GM23338 (cell line): ENCODE measurements at regions not wholly inside any gene's neighbourhood (a gene's known extent, or its start where the extent isn't known, plus 50 kb on each side); places are given as distances from the start of the nearest gene placed in this dataset.

Experiments
- ATAC-seq: fragments of 200-7000 bp; cut with Tn5 transposase; 3 replicates; pipeline ENCODE4 v1.9.1; 2020
- DNase-seq: peaks from one replicate; pipeline ENCODE4 v3.0.0-alpha.2; 2015; ENCODE audit warnings: low spot score
- H2AFZ ChIP-seq: fragments of 200-600 bp; sonication (generic); 2 replicates; pipeline ENCODE4 v1.8.0; 2016; ENCODE audit warnings: antibody characterized with exemption, mild to moderate bottlenecking, moderate library complexity
- H3F3A ChIP-seq: fragments of 200-600 bp; sonication (generic); replicated peaks from 2 replicates; pipeline ENCODE4 v1.8.0; 2017; ENCODE audit warnings: antibody characterized with exemption, mixed run types, low read depth
- H3K27ac ChIP-seq: fragments of 200-600 bp; sonication (generic); 2 replicates; pipeline ENCODE4 v1.6.1; 2016; ENCODE audit warnings: low read depth
- H3K27me3 ChIP-seq: fragments of 200-600 bp; sonication (generic); 2 replicates; pipeline ENCODE4 v1.8.0; 2016; ENCODE audit warnings: mild to moderate bottlenecking, mixed run types, moderate library complexity; ENCODE audit not compliant: insufficient read depth
- H3K36me3 ChIP-seq: fragments of 200-600 bp; sonication (generic); 2 replicates; pipeline ENCODE4 v1.8.0; 2016; ENCODE audit warnings: mild to moderate bottlenecking; ENCODE audit not compliant: insufficient read depth
- H3K4me1 ChIP-seq: fragments of 200-600 bp; sonication (generic); 2 replicates; pipeline ENCODE4 v1.8.0; 2016; ENCODE audit warnings: mild to moderate bottlenecking, moderate library complexity; ENCODE audit not compliant: insufficient read depth
- H3K4me2 ChIP-seq: fragments of 200-600 bp; sonication (generic); 2 replicates; pipeline ENCODE4 v1.7.1; 2017; ENCODE audit warnings: mixed run types
- H3K4me3 ChIP-seq: fragments of 200-600 bp; sonication (generic); 2 replicates; pipeline ENCODE4 v1.6.1; 2016; ENCODE audit warnings: mixed run types
- H3K79me2 ChIP-seq: fragments of 200-600 bp; sonication (generic); replicated peaks from 2 replicates; pipeline ENCODE4 v1.8.0; 2017; ENCODE audit warnings: mild to moderate bottlenecking; ENCODE audit not compliant: insufficient read depth
- H3K9me2 ChIP-seq: fragments of 200-600 bp; sonication (generic); 2 replicates; pipeline ENCODE4 v1.8.0; 2017; ENCODE audit not compliant: insufficient read depth
- H4K20me1 ChIP-seq: fragments of 200-600 bp; sonication (generic); replicated peaks from 2 replicates; pipeline ENCODE4 v1.8.0; 2017; ENCODE audit warnings: mild to moderate bottlenecking; ENCODE audit not compliant: insufficient read depth
- H3K27ac Mint-ChIP-seq: 2 replicates; pipeline ENCODE4 v1.8.0; 2020; ENCODE audit warnings: inconsistent platforms, mild to moderate bottlenecking, moderate library complexity, mixed read lengths
- H3K27me3 Mint-ChIP-seq: 3 replicates; pipeline ENCODE4 v1.8.0; 2022; ENCODE audit warnings: low read depth, mild to moderate bottlenecking, moderate library complexity, mixed read lengths, inconsistent platforms; ENCODE audit not compliant: insufficient read depth, poor library complexity
- H3K36me3 Mint-ChIP-seq: 3 replicates; pipeline ENCODE4 v1.8.0; 2021; ENCODE audit warnings: low read depth, mild to moderate bottlenecking, inconsistent platforms, moderate library complexity, mixed read lengths
- H3K4me1 Mint-ChIP-seq: 3 replicates; pipeline ENCODE4 v1.8.0; 2020; ENCODE audit warnings: mild to moderate bottlenecking, inconsistent platforms, mixed read lengths
- H3K4me3 Mint-ChIP-seq: 3 replicates; pipeline ENCODE4 v1.8.0; 2021; ENCODE audit warnings: moderate library complexity, mild to moderate bottlenecking, inconsistent platforms, mixed read lengths
- H3K9me3 Mint-ChIP-seq: 3 replicates; pipeline ENCODE4 v1.8.0; 2020; ENCODE audit warnings: moderate library complexity, mild to moderate bottlenecking, inconsistent platforms, mixed read lengths
- CREB1 ChIP-seq: fragments of 250-450 bp; sonication (Bioruptor Pico); IDR thresholded peaks from 2 replicates; pipeline ENCODE4 v1.5.0; 2020; ENCODE audit warnings: low read depth, mild to moderate bottlenecking, moderate library complexity
- ETS1 ChIP-seq: IDR thresholded peaks from 2 replicates; pipeline ENCODE4 v1.6.1; 2016; ENCODE audit warnings: antibody characterized with exemption
- EZH2 ChIP-seq: fragments of 200-600 bp; sonication (generic); IDR thresholded peaks from one replicate; pipeline ENCODE4 v1.8.0; 2017; ENCODE audit warnings: antibody characterized with exemption, mild to moderate bottlenecking, low read depth; ENCODE audit not compliant: unreplicated experiment
- EZH2phosphoT487 ChIP-seq: fragments of 200-600 bp; sonication (generic); IDR thresholded peaks from one replicate; pipeline ENCODE4 v1.8.1; 2018; ENCODE audit warnings: antibody characterized with exemption; ENCODE audit not compliant: unreplicated experiment
- JUNB ChIP-seq: IDR thresholded peaks from one replicate; pipeline ENCODE4 v1.6.1; 2016; ENCODE audit warnings: antibody characterized with exemption; ENCODE audit not compliant: unreplicated experiment
- NANOG ChIP-seq: IDR thresholded peaks from 2 replicates; pipeline ENCODE4 v1.6.1; 2016; ENCODE audit warnings: antibody characterized with exemption, borderline replicate concordance
- POLR2AphosphoS5 ChIP-seq: IDR thresholded peaks from 2 replicates; pipeline ENCODE4 v1.6.1; 2016; ENCODE audit warnings: antibody characterized with exemption, low read depth
- REST ChIP-seq: IDR thresholded peaks from one replicate; pipeline ENCODE4 v1.6.1; 2018; ENCODE audit warnings: antibody characterized with exemption; ENCODE audit not compliant: unreplicated experiment
- STAT1 ChIP-seq: IDR thresholded peaks from one replicate; pipeline ENCODE4 v1.6.1; 2016; ENCODE audit warnings: antibody characterized with exemption; ENCODE audit not compliant: unreplicated experiment
- ZNF114 ChIP-seq: fragments of 250-450 bp; sonication (Bioruptor Pico); IDR thresholded peaks from 2 replicates; pipeline ENCODE4 v1.5.0; 2020; ENCODE audit warnings: mild to moderate bottlenecking, moderate library complexity
- ZNF331 ChIP-seq: fragments of 250-450 bp; sonication (Bioruptor Pico); IDR thresholded peaks from 2 replicates; pipeline ENCODE4 v1.5.0; 2020; ENCODE audit warnings: low read depth, mild to moderate bottlenecking, moderate library complexity
- ZNF462 ChIP-seq: fragments of 250-450 bp; sonication (Bioruptor Pico); IDR thresholded peaks from 2 replicates; pipeline ENCODE4 v1.5.0; 2020; ENCODE audit warnings: mild to moderate bottlenecking, moderate library complexity

GRCh38 chr3:99483841-99484240 lies 154.6 kb upstream of the COL8A1 start:
- Mint-ChIP-seq H3K27ac (no peak overlapping the region), H3K36me3 (peaks cover 7% of the 10 kb centered on the region; the same call in 2 of the 3 replicates), H3K9me3 (peaks cover 22% of the 10 kb centered on the region), H3K27me3 (no peaks in the 10 kb centered on the region), H3K4me3 (no peak overlapping the region), H3K4me1 (peaks cover 6% of the 10 kb centered on the region; the same call in 2 of the 3 replicates)
- H2AFZ ChIP-seq: no peak overlapping the region
- no peak overlapping the region for H3K4me2 ChIP-seq
- H3K4me3 ChIP-seq: no peak overlapping the region
- H3K4me1 ChIP-seq: no peaks in the 10 kb centered on the region
- no peak for TF ChIP-seq ZNF331 (CRISPR knock-in tag)
- TF ChIP-seq EZH2phosphoT487: no peak
- no peaks in the 10 kb centered on the region for H3K36me3 ChIP-seq
- H3K79me2 ChIP-seq: no peaks in the 10 kb centered on the region
- no peak for ATAC-seq
- DNase-seq: no peak
- no peak overlapping the region for H3K27ac ChIP-seq
- H4K20me1 ChIP-seq: no peaks in the 10 kb centered on the region
- H3F3A ChIP-seq: no peaks in the 10 kb centered on the region
- H3K27me3 ChIP-seq: no peaks in the 10 kb centered on the region
- H3K9me2 ChIP-seq: no peaks in the 10 kb centered on the region; the same call in 1 of the 2 replicates

- no peak overlapping the region for H3K4me3 ChIP-seq
- Mint-ChIP-seq H3K27me3 (no peaks in the 10 kb centered on the region), H3K4me1 (peaks cover 11% of the 10 kb centered on the region; the same call in 2 of the 3 replicates), H3K36me3 (no peaks in the 10 kb centered on the region; the same call in 2 of the 3 replicates), H3K9me3 (peaks cover 15% of the 10 kb centered on the region; the same call in 2 of the 3 replicates), H3K4me3 (no peak overlapping the region), H3K27ac (no peak overlapping the region)
- H3K4me2 ChIP-seq: no peak overlapping the region
- H3K79me2 ChIP-seq: no peaks in the 10 kb centered on the region
- DNase-seq (no peak), ATAC-seq (no peak)
- no peaks in the 10 kb centered on the region for H3K27me3 ChIP-seq
- no peaks in the 10 kb centered on the region for H3F3A ChIP-seq
- no peaks in the 10 kb centered on the region for H4K20me1 ChIP-seq
- H3K9me2 ChIP-seq: no peaks in the 10 kb centered on the region; the same call in 1 of the 2 replicates
- H3K36me3 ChIP-seq: no peaks in the 10 kb centered on the region
- H2AFZ ChIP-seq: no peak overlapping the region
- H3K4me1 ChIP-seq: no peaks in the 10 kb centered on the region
- H3K27ac ChIP-seq: no peak overlapping the region
- no peak for TF ChIP-seq ZNF462 (CRISPR knock-in tag)
- TF ChIP-seq EZH2: no peak
- no peak for TF ChIP-seq JUNB
- no peak for TF ChIP-seq CREB1 (CRISPR knock-in tag)
- TF ChIP-seq REST: no peak
- TF ChIP-seq STAT1: no peak
- TF ChIP-seq ETS1: no peak
- no peak for TF ChIP-seq ZNF114
- TF ChIP-seq EZH2phosphoT487: no peak
- TF ChIP-seq NANOG: no peak
- no peak for TF ChIP-seq POLR2AphosphoS5
- TF ChIP-seq ZNF331 (CRISPR knock-in tag): no peak
These were observed 156.2 kb upstream of the COL8A1 start for GRCh38 chr3:99482191-99482590.
